GM23338 (cell line): ENCODE measurements at regions not wholly inside any gene's neighbourhood (a gene's known extent, or its start where the extent isn't known, plus 50 kb on each side); places are given as distances from the start of the nearest gene placed in this dataset.

ENCODE experiments used
- ATAC-seq: fragments of 200-7000 bp; cut with Tn5 transposase; 3 replicates; pipeline ENCODE4 v1.9.1; 2020
- DNase-seq: peaks from one replicate; pipeline ENCODE4 v3.0.0-alpha.2; 2015; ENCODE audit warnings: low spot score
- H2AFZ ChIP-seq: fragments of 200-600 bp; sonication (generic); 2 replicates; pipeline ENCODE4 v1.8.0; 2016; ENCODE audit warnings: antibody characterized with exemption, mild to moderate bottlenecking, moderate library complexity
- H3F3A ChIP-seq: fragments of 200-600 bp; sonication (generic); replicated peaks from 2 replicates; pipeline ENCODE4 v1.8.0; 2017; ENCODE audit warnings: antibody characterized with exemption, mixed run types, low read depth
- H3K27ac ChIP-seq: fragments of 200-600 bp; sonication (generic); 2 replicates; pipeline ENCODE4 v1.6.1; 2016; ENCODE audit warnings: low read depth
- H3K27me3 ChIP-seq: fragments of 200-600 bp; sonication (generic); 2 replicates; pipeline ENCODE4 v1.8.0; 2016; ENCODE audit warnings: mild to moderate bottlenecking, mixed run types, moderate library complexity; ENCODE audit not compliant: insufficient read depth
- H3K36me3 ChIP-seq: fragments of 200-600 bp; sonication (generic); 2 replicates; pipeline ENCODE4 v1.8.0; 2016; ENCODE audit warnings: mild to moderate bottlenecking; ENCODE audit not compliant: insufficient read depth
- H3K4me1 ChIP-seq: fragments of 200-600 bp; sonication (generic); 2 replicates; pipeline ENCODE4 v1.8.0; 2016; ENCODE audit warnings: mild to moderate bottlenecking, moderate library complexity; ENCODE audit not compliant: insufficient read depth
- H3K4me2 ChIP-seq: fragments of 200-600 bp; sonication (generic); 2 replicates; pipeline ENCODE4 v1.7.1; 2017; ENCODE audit warnings: mixed run types
- H3K4me3 ChIP-seq: fragments of 200-600 bp; sonication (generic); 2 replicates; pipeline ENCODE4 v1.6.1; 2016; ENCODE audit warnings: mixed run types
- H3K79me2 ChIP-seq: fragments of 200-600 bp; sonication (generic); replicated peaks from 2 replicates; pipeline ENCODE4 v1.8.0; 2017; ENCODE audit warnings: mild to moderate bottlenecking; ENCODE audit not compliant: insufficient read depth
- H3K9me2 ChIP-seq: fragments of 200-600 bp; sonication (generic); 2 replicates; pipeline ENCODE4 v1.8.0; 2017; ENCODE audit not compliant: insufficient read depth
- H4K20me1 ChIP-seq: fragments of 200-600 bp; sonication (generic); replicated peaks from 2 replicates; pipeline ENCODE4 v1.8.0; 2017; ENCODE audit warnings: mild to moderate bottlenecking; ENCODE audit not compliant: insufficient read depth
- H3K27ac Mint-ChIP-seq: 2 replicates; pipeline ENCODE4 v1.8.0; 2020; ENCODE audit warnings: inconsistent platforms, mild to moderate bottlenecking, moderate library complexity, mixed read lengths
- H3K27me3 Mint-ChIP-seq: 3 replicates; pipeline ENCODE4 v1.8.0; 2022; ENCODE audit warnings: low read depth, mild to moderate bottlenecking, moderate library complexity, mixed read lengths, inconsistent platforms; ENCODE audit not compliant: insufficient read depth, poor library complexity
- H3K36me3 Mint-ChIP-seq: 3 replicates; pipeline ENCODE4 v1.8.0; 2021; ENCODE audit warnings: low read depth, mild to moderate bottlenecking, inconsistent platforms, moderate library complexity, mixed read lengths
- H3K4me1 Mint-ChIP-seq: 3 replicates; pipeline ENCODE4 v1.8.0; 2020; ENCODE audit warnings: mild to moderate bottlenecking, inconsistent platforms, mixed read lengths
- H3K4me3 Mint-ChIP-seq: 3 replicates; pipeline ENCODE4 v1.8.0; 2021; ENCODE audit warnings: moderate library complexity, mild to moderate bottlenecking, inconsistent platforms, mixed read lengths
- H3K9me3 Mint-ChIP-seq: 3 replicates; pipeline ENCODE4 v1.8.0; 2020; ENCODE audit warnings: moderate library complexity, mild to moderate bottlenecking, inconsistent platforms, mixed read lengths
- CREB1 ChIP-seq: fragments of 250-450 bp; sonication (Bioruptor Pico); IDR thresholded peaks from 2 replicates; pipeline ENCODE4 v1.5.0; 2020; ENCODE audit warnings: low read depth, mild to moderate bottlenecking, moderate library complexity
- CTCF ChIP-seq, 2 experiments: fragments of 200-600 bp in 1 of 2; sonication (generic) in 1 of 2; conservative IDR thresholded peaks; 2 replicates each; pipeline versions ENCODE4 v1.5.1 to v1.6.1; 2016 to 2017; ENCODE audit warnings: antibody characterized with exemption in 2 of 2, low read depth in 2 of 2, mild to moderate bottlenecking in 2 of 2, moderate library complexity in 1 of 2
- EZH2 ChIP-seq: fragments of 200-600 bp; sonication (generic); IDR thresholded peaks from one replicate; pipeline ENCODE4 v1.8.0; 2017; ENCODE audit warnings: antibody characterized with exemption, mild to moderate bottlenecking, low read depth; ENCODE audit not compliant: unreplicated experiment
- EZH2phosphoT487 ChIP-seq: fragments of 200-600 bp; sonication (generic); IDR thresholded peaks from one replicate; pipeline ENCODE4 v1.8.1; 2018; ENCODE audit warnings: antibody characterized with exemption; ENCODE audit not compliant: unreplicated experiment
- NANOG ChIP-seq: IDR thresholded peaks from 2 replicates; pipeline ENCODE4 v1.6.1; 2016; ENCODE audit warnings: antibody characterized with exemption, borderline replicate concordance
- POLR2AphosphoS5 ChIP-seq: IDR thresholded peaks from 2 replicates; pipeline ENCODE4 v1.6.1; 2016; ENCODE audit warnings: antibody characterized with exemption, low read depth
- STAT1 ChIP-seq: IDR thresholded peaks from one replicate; pipeline ENCODE4 v1.6.1; 2016; ENCODE audit warnings: antibody characterized with exemption; ENCODE audit not compliant: unreplicated experiment
- ZNF114 ChIP-seq: fragments of 250-450 bp; sonication (Bioruptor Pico); IDR thresholded peaks from 2 replicates; pipeline ENCODE4 v1.5.0; 2020; ENCODE audit warnings: mild to moderate bottlenecking, moderate library complexity
- ZNF331 ChIP-seq: fragments of 250-450 bp; sonication (Bioruptor Pico); IDR thresholded peaks from 2 replicates; pipeline ENCODE4 v1.5.0; 2020; ENCODE audit warnings: low read depth, mild to moderate bottlenecking, moderate library complexity
- ZNF462 ChIP-seq: fragments of 250-450 bp; sonication (Bioruptor Pico); IDR thresholded peaks from 2 replicates; pipeline ENCODE4 v1.5.0; 2020; ENCODE audit warnings: mild to moderate bottlenecking, moderate library complexity
- TF ChIP-seq, protein P1 (sequence below): IDR thresholded peaks from 2 replicates; pipeline ENCODE4 v1.6.1; 2016; ENCODE audit warnings: antibody characterized with exemption
- TF ChIP-seq, protein P2 (sequence below): IDR thresholded peaks from one replicate; pipeline ENCODE4 v1.6.1; 2018; ENCODE audit warnings: antibody characterized with exemption; ENCODE audit not compliant: unreplicated experiment

DNA sequence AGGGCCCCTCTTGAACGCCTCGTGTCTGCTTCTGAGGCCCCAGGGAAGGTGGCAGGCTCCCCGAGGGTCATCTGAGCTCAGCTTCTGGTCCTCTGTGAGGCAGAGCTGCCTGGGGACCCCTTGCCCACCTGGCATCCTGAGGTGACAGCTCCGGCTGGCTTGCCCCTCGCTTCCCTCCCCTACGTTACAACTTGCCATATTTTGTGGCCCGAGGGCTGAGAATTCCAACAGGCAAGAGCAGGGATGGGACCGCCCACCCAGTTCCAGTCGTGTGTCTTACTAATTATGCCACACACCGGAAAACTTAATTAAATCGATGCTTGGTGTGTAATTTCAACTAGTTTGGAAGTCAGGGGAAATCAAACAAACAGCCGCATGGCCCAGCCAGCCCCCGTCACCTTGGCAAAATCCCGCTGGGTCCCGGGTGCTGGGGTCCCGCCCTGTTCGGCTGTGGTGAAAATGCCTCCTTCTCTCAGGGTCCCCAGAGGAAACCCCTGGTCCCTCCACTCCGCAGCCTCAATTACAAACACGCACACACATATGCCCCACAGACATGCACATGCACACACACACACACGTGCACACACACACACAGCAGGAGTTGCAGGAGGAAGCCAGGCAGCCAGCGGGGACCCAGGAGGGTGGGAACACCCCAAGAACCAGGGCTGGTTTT is 221.0 kb upstream of the IER5L start:
- Histone ChIP-seq H3F3A (no peaks in the 10 kb centered on the region), H3K4me2 (no peak overlapping the region), H3K79me2 (no peaks in the 10 kb centered on the region), H3K27me3 (peaks cover 7% of the 10 kb centered on the region; the same call in 1 of the 2 replicates), H3K9me2 (peaks cover 15% of the 10 kb centered on the region; the same call in 1 of the 2 replicates), H3K4me1 (peaks cover 5% of the 10 kb centered on the region; the same call in 1 of the 2 replicates), H4K20me1 (no peaks in the 10 kb centered on the region), H3K36me3 (no peaks in the 10 kb centered on the region), H3K4me3 (no peak overlapping the region), H3K27ac (no peak overlapping the region), H2AFZ (no peak overlapping the region)
- peaks cover 29% of the 10 kb centered on the region for H3K4me1 Mint-ChIP-seq
- TF ChIP-seq CTCF (conservative IDR thresholded peaks at IDR 0.05; ENCODE audit: low read depth in 2 of 2) (no peak), ZNF462 (no peak), EZH2 (no peak), NANOG (no peak), ZNF114 (CRISPR knock-in tag) (no peak), STAT1 (no peak), CREB1 (no peak), POLR2AphosphoS5 (no peak), ZNF331 (CRISPR knock-in tag) (no peak), EZH2phosphoT487 (no peak)
- TF ChIP-seq, protein P1, sequence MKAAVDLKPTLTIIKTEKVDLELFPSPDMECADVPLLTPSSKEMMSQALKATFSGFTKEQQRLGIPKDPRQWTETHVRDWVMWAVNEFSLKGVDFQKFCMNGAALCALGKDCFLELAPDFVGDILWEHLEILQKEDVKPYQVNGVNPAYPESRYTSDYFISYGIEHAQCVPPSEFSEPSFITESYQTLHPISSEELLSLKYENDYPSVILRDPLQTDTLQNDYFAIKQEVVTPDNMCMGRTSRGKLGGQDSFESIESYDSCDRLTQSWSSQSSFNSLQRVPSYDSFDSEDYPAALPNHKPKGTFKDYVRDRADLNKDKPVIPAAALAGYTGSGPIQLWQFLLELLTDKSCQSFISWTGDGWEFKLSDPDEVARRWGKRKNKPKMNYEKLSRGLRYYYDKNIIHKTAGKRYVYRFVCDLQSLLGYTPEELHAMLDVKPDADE: no peak
- TF ChIP-seq, protein P2, sequence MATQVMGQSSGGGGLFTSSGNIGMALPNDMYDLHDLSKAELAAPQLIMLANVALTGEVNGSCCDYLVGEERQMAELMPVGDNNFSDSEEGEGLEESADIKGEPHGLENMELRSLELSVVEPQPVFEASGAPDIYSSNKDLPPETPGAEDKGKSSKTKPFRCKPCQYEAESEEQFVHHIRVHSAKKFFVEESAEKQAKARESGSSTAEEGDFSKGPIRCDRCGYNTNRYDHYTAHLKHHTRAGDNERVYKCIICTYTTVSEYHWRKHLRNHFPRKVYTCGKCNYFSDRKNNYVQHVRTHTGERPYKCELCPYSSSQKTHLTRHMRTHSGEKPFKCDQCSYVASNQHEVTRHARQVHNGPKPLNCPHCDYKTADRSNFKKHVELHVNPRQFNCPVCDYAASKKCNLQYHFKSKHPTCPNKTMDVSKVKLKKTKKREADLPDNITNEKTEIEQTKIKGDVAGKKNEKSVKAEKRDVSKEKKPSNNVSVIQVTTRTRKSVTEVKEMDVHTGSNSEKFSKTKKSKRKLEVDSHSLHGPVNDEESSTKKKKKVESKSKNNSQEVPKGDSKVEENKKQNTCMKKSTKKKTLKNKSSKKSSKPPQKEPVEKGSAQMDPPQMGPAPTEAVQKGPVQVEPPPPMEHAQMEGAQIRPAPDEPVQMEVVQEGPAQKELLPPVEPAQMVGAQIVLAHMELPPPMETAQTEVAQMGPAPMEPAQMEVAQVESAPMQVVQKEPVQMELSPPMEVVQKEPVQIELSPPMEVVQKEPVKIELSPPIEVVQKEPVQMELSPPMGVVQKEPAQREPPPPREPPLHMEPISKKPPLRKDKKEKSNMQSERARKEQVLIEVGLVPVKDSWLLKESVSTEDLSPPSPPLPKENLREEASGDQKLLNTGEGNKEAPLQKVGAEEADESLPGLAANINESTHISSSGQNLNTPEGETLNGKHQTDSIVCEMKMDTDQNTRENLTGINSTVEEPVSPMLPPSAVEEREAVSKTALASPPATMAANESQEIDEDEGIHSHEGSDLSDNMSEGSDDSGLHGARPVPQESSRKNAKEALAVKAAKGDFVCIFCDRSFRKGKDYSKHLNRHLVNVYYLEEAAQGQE: no peak
- H3K4me3 Mint-ChIP-seq: no peak overlapping the region
- ATAC-seq (no peak), DNase-seq (no peak)
- no peak overlapping the region for H3K27ac Mint-ChIP-seq
- no peaks in the 10 kb centered on the region for H3K36me3 Mint-ChIP-seq
- H3K27me3 Mint-ChIP-seq: peaks cover 13% of the 10 kb centered on the region
- no peaks in the 10 kb centered on the region for H3K9me3 Mint-ChIP-seq
